Fibroblast of mammary gland (primary cell): ENCODE measurements at regions not wholly inside any gene's neighbourhood (a gene's known extent, or its start where the extent isn't known, plus 50 kb on each side); places are given as distances from the start of the nearest gene placed in this dataset.
A peak's percentile ranks its signal among the peaks of the same experiment; 100 is the strongest.
"Not testable (repeated sequence)": the region's sequence is repeated elsewhere in the genome, so short reads cannot be mapped to it uniquely, and the experiment has no call there.

Source experiments
- DNase-seq: peaks from one replicate; pipeline ENCODE4 v3.0.0-alpha.2; 2010; ENCODE audit warnings: low read depth
- H3K4me3 ChIP-seq: 2 replicates; pipeline ENCODE4 v1.5.1; 2011; ENCODE audit warnings: low read depth, mild to moderate bottlenecking, low read length, moderate library complexity; ENCODE audit not compliant: control insufficient read depth
- CTCF ChIP-seq: conservative IDR thresholded peaks from 2 replicates; pipeline ENCODE4 v1.5.1; 2011; ENCODE audit warnings: low read depth, low read length, inconsistent platforms; ENCODE audit not compliant: control insufficient read depth, insufficient read depth

- peak; percentile 70 for DNase-seq
- TF ChIP-seq CTCF: peak; percentile 71
Observed at GRCh38 chr6:4253604-4254231, 118.3 kb upstream of the ECI2 start.

DNA sequence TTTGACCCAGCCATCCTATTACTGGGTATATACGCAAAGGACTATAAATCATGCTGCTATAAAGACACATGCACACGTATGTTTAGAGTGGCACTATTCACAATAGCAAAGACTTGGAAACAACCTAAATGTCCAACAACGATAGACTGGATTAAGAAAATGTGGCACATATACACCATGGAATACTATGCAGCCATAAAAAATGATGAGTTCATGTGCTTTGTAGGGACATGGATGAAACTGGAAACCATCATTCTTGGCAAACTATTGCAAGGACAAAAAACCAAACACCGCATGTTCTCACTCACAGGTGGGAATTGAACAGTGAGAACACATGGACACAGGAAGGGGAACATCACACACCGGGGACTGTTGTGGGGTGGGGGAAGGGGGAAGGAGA is 117.1 kb upstream of the ECI2 start:
- DNase-seq, H3K4me3 ChIP-seq: not testable (repeated sequence)

More at GRCh38 chr6:4253604-4254231, 118.3 kb upstream of the ECI2 start:
- no peak overlapping the region for H3K4me3 ChIP-seq

DNA sequence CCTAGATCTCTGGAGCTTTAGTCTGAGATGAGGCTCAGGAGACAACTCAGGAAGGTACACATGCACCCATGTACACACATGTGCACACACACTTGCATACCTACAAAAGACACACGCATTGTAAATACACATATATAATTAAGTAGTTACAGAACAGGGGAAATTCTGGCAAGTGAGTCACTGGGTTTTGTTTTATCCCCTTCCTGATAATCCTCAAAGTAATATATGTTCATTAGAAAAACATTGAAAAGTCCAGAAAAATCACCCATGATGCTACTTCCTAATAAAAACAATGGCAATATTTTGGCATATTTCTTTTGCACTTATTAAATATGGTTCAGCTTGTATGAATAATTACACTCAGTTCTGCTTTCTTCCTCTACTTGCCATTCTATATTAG is 115.3 kb upstream of the ECI2 start:
- no peak for TF ChIP-seq CTCF
- H3K4me3 ChIP-seq: no peak overlapping the region
- no peak for DNase-seq

- not testable (repeated sequence) for DNase-seq, H3K4me3 ChIP-seq
Observed at GRCh38 chr6:4243832-4244231, 108.5 kb upstream of the ECI2 start.

DNA sequence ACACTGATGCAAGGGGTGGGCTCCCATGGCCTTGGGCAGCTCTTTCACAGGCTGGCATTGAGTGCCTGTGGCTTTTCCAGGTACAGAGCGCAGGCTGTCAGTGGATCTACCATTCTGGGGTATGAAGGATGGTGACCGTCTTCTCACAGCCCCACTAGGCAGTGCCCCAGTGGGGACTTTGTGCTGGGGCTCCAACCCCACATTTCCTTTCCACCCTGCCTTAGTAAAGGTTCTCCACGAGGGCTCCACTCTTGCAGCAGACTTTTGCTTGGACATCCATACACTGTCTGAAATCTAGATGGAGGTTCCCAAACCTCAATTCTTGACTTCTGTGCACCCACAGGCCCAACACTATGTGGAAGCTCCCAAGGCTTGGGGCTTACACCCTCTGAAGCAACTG is 107.9 kb upstream of the ECI2 start:
- DNase-seq: no peak
- TF ChIP-seq CTCF: no peak
- no peak overlapping the region for H3K4me3 ChIP-seq

DNA sequence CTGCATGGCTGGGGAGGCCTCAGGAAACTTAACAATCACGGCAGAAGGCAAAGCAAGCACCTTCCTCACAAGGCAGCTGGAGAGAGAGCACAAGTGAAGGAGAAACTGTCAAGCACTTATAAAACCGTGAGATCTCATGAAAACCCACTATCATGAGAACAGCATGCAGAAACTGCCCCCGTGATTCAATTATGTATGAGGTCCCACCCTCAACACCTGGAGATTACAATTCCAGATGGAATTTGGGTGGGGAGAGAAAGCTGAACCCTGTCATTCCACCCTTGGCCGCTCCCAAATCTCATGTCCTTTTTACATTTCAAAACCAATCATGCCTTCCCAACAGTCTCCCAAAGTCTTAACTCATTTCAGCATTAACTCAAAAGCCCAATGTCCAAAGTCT is 107.2 kb upstream of the ECI2 start:
- H3K4me3 ChIP-seq: no peak overlapping the region
- TF ChIP-seq CTCF: no peak
- no peak for DNase-seq

GRCh38 chr6:4240148-4240547 is 104.8 kb upstream of the ECI2 start:
- DNase-seq: no peak
- TF ChIP-seq CTCF: no peak
- no peak overlapping the region for H3K4me3 ChIP-seq

GRCh38 chr6:4225161-4225872 is 89.9 kb upstream of the ECI2 start:
- no peak for DNase-seq
- TF ChIP-seq CTCF: no peak

More at GRCh38 chr6:4225161-4225872, 89.9 kb upstream of the ECI2 start:
- no peak overlapping the region for H3K4me3 ChIP-seq
